GM21423 (cell line): ENCODE measurements at regions not wholly inside any gene's neighbourhood (a gene's known extent, or its start where the extent isn't known, plus 50 kb on each side); places are given as distances from the start of the nearest gene placed in this dataset.

Source experiments
- ATAC-seq: cut with Tn5 transposase; IDR thresholded peaks from one replicate; pipeline ENCODE4 v1.9.1; 2021; ENCODE audit warnings: mild to moderate bottlenecking, moderate library complexity; ENCODE audit not compliant: unreplicated experiment

- no peak for ATAC-seq
These were observed 971.2 kb upstream of the CDH9 start for GRCh38 chr5:28009576-28009975.

- ATAC-seq = no peak
These were observed 958.3 kb upstream of the CDH9 start for GRCh38 chr5:27996665-27997064.

GRCh38 chr5:27995867-27996266, 957.5 kb upstream of the CDH9 start:
- no peak for ATAC-seq

- ATAC-seq = no peak
These were observed 939.9 kb upstream of the CDH9 start for GRCh38 chr5:27978322-27978721.

GRCh38 chr5:27969157-27969556, 930.8 kb upstream of the CDH9 start:
- no peak for ATAC-seq

- no peak for ATAC-seq
These were observed 924.8 kb upstream of the CDH9 start for GRCh38 chr5:27963050-27963783.

- ATAC-seq = no peak
These were observed 923.8 kb upstream of the CDH9 start for GRCh38 chr5:27962198-27962597.

- ATAC-seq = no peak
These were observed 908.7 kb upstream of the CDH9 start for GRCh38 chr5:27947088-27947487.

- ATAC-seq = no peak
These were observed 906.1 kb upstream of the CDH9 start for GRCh38 chr5:27944471-27944870.

GRCh38 chr5:27938989-27939388, 900.6 kb upstream of the CDH9 start:
- ATAC-seq = no peak

GRCh38 chr5:27928060-27928459, 889.7 kb upstream of the CDH9 start:
- no peak for ATAC-seq

- ATAC-seq = no peak
These were observed 872.8 kb upstream of the CDH9 start for GRCh38 chr5:27911216-27911615.

- no peak for ATAC-seq
These were observed 870.0 kb upstream of the CDH9 start for GRCh38 chr5:27908341-27908740.

GRCh38 chr5:27906931-27907601, 868.7 kb upstream of the CDH9 start:
- no peak for ATAC-seq

GRCh38 chr5:27906481-27906880, 868.1 kb upstream of the CDH9 start:
- no peak for ATAC-seq

- ATAC-seq = no peak
These were observed 862.4 kb upstream of the CDH9 start for GRCh38 chr5:27900761-27901160.

- ATAC-seq = no peak
These were observed 837.7 kb upstream of the CDH9 start for GRCh38 chr5:27876071-27876470.

- ATAC-seq = no peak
These were observed 836.8 kb upstream of the CDH9 start for GRCh38 chr5:27875148-27875547.

- no peak for ATAC-seq
These were observed 829.9 kb upstream of the CDH9 start for GRCh38 chr5:27868292-27868691.

GRCh38 chr5:27855491-27855890, 817.1 kb upstream of the CDH9 start:
- ATAC-seq = no peak

- no peak for ATAC-seq
These were observed 816.0 kb upstream of the CDH9 start for GRCh38 chr5:27854243-27854852.

- no peak for ATAC-seq
These were observed 806.9 kb upstream of the CDH9 start for GRCh38 chr5:27845248-27845647.
